HEK293 (cell line): ENCODE measurements at regions not wholly inside any gene's neighbourhood (a gene's known extent, or its start where the extent isn't known, plus 50 kb on each side); places are given as distances from the start of the nearest gene placed in this dataset.

Experiments
- CTCF ChIA-PET: fragments of 350-600 bp; formaldehyde crosslinking; extraction: SDS; loops from one replicate; lab custom pipeline; 2021; ENCODE audit warnings: antibody characterized with exemption; lab: Yijun Ruan, JAX
- POLR2A ChIA-PET: fragments of 300-600 bp; formaldehyde crosslinking; extraction: SDS; loops from one replicate; lab custom pipeline; 2020; ENCODE audit warnings: antibody characterized with exemption, inconsistent platforms; lab: Yijun Ruan, JAX
- H3K27ac ChIP-seq: fragments of 200-500 bp; sonication (Bioruptor generic); 2 replicates; pipeline ENCODE4 v1.5.1; 2014; ENCODE audit warnings: low read depth, low read length, control low read depth, inconsistent platforms; ENCODE audit errors: extremely low read depth
- H3K36me3 ChIP-seq, 2 experiments: fragments of 200-500 bp in 1 of 2; sonication (Bioruptor generic) in 1 of 2; 1 replicate in 1 of 2; 2 replicates in 1 of 2; pipeline ENCODE4 v1.5.1; 2014 to 2017; ENCODE audit warnings: inconsistent platforms in 2 of 2, low read length in 2 of 2; ENCODE audit not compliant: control insufficient read depth in 2 of 2, insufficient read depth in 1 of 2
- H3K4me1 ChIP-seq: fragments of 200-500 bp; sonication (Bioruptor generic); 2 replicates; pipeline ENCODE4 v1.5.1; 2014; ENCODE audit warnings: mild to moderate bottlenecking, low read length, inconsistent platforms; ENCODE audit not compliant: control insufficient read depth, insufficient read depth
- H3K4me3 ChIP-seq: 2 replicates; pipeline ENCODE4 v1.5.1; 2011; ENCODE audit warnings: low read depth, mild to moderate bottlenecking, control low read depth, low read length, moderate library complexity
- H3K9me3 ChIP-seq: fragments of 200-500 bp; sonication (Bioruptor generic); 2 replicates; pipeline ENCODE4 v1.5.1; 2014; ENCODE audit warnings: low read depth, low read length, inconsistent platforms; ENCODE audit not compliant: control insufficient read depth, insufficient read depth
- GLIS1 ChIP-seq: fragments of 450-650 bp; formaldehyde crosslinking; IDR thresholded peaks from 2 replicates; pipeline ENCODE4 v1.5.1; 2016; ENCODE audit warnings: missing biosample characterization, missing genetic modification characterization
- GLIS2 ChIP-seq: fragments of 450-650 bp; formaldehyde crosslinking; IDR thresholded peaks from 2 replicates; pipeline ENCODE4 v1.5.1; 2016; ENCODE audit warnings: missing biosample characterization, missing genetic modification characterization
- IKZF3 ChIP-seq: fragments of 450-650 bp; IDR thresholded peaks from 2 replicates; pipeline ENCODE4 v1.5.0; 2018; ENCODE audit warnings: missing biosample characterization, mild to moderate bottlenecking, missing genetic modification characterization, moderate library complexity
- PRDM4 ChIP-seq: fragments of 450-650 bp; formaldehyde crosslinking; IDR thresholded peaks from 2 replicates; pipeline ENCODE4 v1.5.1; 2017; ENCODE audit warnings: missing biosample characterization, missing genetic modification characterization
- YY2 ChIP-seq: fragments of 450-650 bp; formaldehyde crosslinking; IDR thresholded peaks from 2 replicates; pipeline ENCODE4 v1.5.1; 2016; ENCODE audit warnings: missing biosample characterization, missing genetic modification characterization
- ZBTB49 ChIP-seq: fragments of 450-650 bp; formaldehyde crosslinking; IDR thresholded peaks from 2 replicates; pipeline ENCODE4 v1.5.1; 2016; ENCODE audit warnings: missing biosample characterization, missing genetic modification characterization, low read depth
- ZNF148 ChIP-seq: fragments of 450-650 bp; formaldehyde crosslinking; IDR thresholded peaks from 2 replicates; pipeline ENCODE4 v1.5.0; 2017; ENCODE audit warnings: missing biosample characterization, missing genetic modification characterization, borderline replicate concordance
- ZNF302 ChIP-seq: fragments of 450-650 bp; formaldehyde crosslinking; IDR thresholded peaks from 2 replicates; pipeline ENCODE4 v1.5.1; 2016; ENCODE audit warnings: missing biosample characterization, missing genetic modification characterization, low read depth
- ZNF521 ChIP-seq: fragments of 450-650 bp; formaldehyde crosslinking; IDR thresholded peaks from 2 replicates; pipeline ENCODE4 v1.5.1; 2017; ENCODE audit warnings: missing biosample characterization, mild to moderate bottlenecking, missing genetic modification characterization
- ZNF596 ChIP-seq: fragments of 450-650 bp; IDR thresholded peaks from 2 replicates; pipeline ENCODE4 v1.5.0; 2018; ENCODE audit warnings: missing biosample characterization, mild to moderate bottlenecking, missing genetic modification characterization, moderate library complexity
- ZNF623 ChIP-seq: fragments of 450-650 bp; formaldehyde crosslinking; IDR thresholded peaks from 2 replicates; pipeline ENCODE4 v1.5.1; 2016; ENCODE audit warnings: missing biosample characterization, missing genetic modification characterization
- ZNF629 ChIP-seq: fragments of 450-650 bp; formaldehyde crosslinking; IDR thresholded peaks from 2 replicates; pipeline ENCODE4 v1.5.1; 2017; ENCODE audit warnings: missing biosample characterization, missing genetic modification characterization
- ZNF747 ChIP-seq: fragments of 450-650 bp; formaldehyde crosslinking; IDR thresholded peaks from 2 replicates; pipeline ENCODE4 v1.5.1; 2016; ENCODE audit warnings: missing biosample characterization, missing genetic modification characterization
- TF ChIP-seq, protein P1 (sequence below): fragments of 450-650 bp; formaldehyde crosslinking; IDR thresholded peaks from 2 replicates; pipeline ENCODE4 v1.5.1; 2016; ENCODE audit warnings: missing biosample characterization, missing genetic modification characterization
- TF ChIP-seq, protein P2 (sequence below): fragments of 450-650 bp; formaldehyde crosslinking; IDR thresholded peaks from 2 replicates; pipeline ENCODE4 v1.5.1; 2016; ENCODE audit warnings: missing biosample characterization, missing genetic modification characterization

- TF ChIP-seq ZNF148 (no peak), ZNF629 (tag by site-specific recombination) (no peak), ZNF521 (tag by site-specific recombination) (no peak), ZNF596 (tag by site-specific recombination) (no peak), ZNF302 (no peak)
- TF ChIP-seq, all 188 proteins: peak for 2
Measured at GRCh38 chr4:79241846-79242245, 84.0 kb downstream of the NAA11 start (continued).

GRCh38 chr4:79237851-79238250 is 88.0 kb downstream of the NAA11 start:
- H3K36me3 ChIP-seq = no peaks in the 10 kb centered on the region
- no peak for TF ChIP-seq GLIS1 (tag by site-specific recombination)
- no peak for TF ChIP-seq ZBTB49 (tag by site-specific recombination)
- H3K9me3 ChIP-seq = no peaks in the 10 kb centered on the region
- ChIA-PET POLR2A (no interaction called here), CTCF (interaction anchor here (0.6 kb wide), 1 partner anchor 92 kb away, joined by 3 read pairs; no protein-coding TSS in a partner anchor)
- no peak overlapping the region for H3K27ac ChIP-seq
- H3K4me3 ChIP-seq = no peak overlapping the region
- H3K4me1 ChIP-seq = no peaks in the 10 kb centered on the region

DNA sequence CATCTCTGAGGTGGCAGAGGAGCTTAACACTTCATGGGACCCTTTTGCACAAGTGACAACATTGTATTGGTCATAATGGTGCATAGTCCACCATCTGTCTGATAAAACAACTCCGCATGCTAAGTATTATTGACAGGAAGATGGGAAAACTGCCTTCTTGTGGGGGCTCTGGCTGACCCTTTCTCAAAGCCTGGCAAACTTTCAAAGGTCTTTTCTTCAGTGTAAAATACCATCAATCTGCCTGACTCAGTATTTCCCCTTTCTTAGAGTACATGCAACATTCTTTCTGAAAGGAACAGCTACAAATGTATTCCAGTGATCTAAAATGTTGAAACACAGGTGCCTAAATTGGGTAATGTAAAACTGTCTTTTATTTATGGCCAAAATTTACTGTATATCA is 89.1 kb downstream of the NAA11 start:
- ChIA-PET POLR2A (no interaction called here), CTCF (no interaction called here)
- no peaks in the 10 kb centered on the region for H3K4me1 ChIP-seq

GRCh38 chr4:79235095-79235494 is 90.8 kb downstream of the NAA11 start:
- H3K4me1 ChIP-seq = no peaks in the 10 kb centered on the region
- CTCF ChIA-PET = no interaction called here
- no peaks in the 10 kb centered on the region for H3K9me3 ChIP-seq
- POLR2A ChIA-PET = no interaction called here
- H3K36me3 ChIP-seq = no peaks in the 10 kb centered on the region
- no peak overlapping the region for H3K27ac ChIP-seq
- no peak overlapping the region for H3K4me3 ChIP-seq
- no peak for TF ChIP-seq YY2
- no peak for TF ChIP-seq PRDM4 (tag by site-specific recombination)
- TF ChIP-seq, protein P1, sequence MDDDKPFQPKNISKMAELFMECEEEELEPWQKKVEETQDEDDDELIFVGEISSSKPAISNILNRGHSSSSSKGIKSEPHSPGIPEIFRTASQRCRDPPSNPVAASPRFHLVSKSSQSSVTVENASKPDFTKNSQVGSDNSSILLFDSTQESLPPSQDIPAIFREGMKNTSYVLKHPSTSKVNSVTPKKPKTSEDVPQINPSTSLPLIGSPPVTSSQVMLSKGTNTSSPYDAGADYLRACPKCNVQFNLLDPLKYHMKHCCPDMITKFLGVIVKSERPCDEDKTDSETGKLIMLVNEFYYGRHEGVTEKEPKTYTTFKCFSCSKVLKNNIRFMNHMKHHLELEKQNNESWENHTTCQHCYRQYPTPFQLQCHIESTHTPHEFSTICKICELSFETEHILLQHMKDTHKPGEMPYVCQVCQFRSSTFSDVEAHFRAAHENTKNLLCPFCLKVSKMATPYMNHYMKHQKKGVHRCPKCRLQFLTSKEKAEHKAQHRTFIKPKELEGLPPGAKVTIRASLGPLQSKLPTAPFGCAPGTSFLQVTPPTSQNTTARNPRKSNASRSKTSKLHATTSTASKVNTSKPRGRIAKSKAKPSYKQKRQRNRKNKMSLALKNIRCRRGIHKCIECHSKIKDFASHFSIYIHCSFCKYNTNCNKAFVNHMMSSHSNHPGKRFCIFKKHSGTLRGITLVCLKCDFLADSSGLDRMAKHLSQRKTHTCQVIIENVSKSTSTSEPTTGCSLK (tag by site-specific recombination) = no peak
- TF ChIP-seq, protein P2, sequence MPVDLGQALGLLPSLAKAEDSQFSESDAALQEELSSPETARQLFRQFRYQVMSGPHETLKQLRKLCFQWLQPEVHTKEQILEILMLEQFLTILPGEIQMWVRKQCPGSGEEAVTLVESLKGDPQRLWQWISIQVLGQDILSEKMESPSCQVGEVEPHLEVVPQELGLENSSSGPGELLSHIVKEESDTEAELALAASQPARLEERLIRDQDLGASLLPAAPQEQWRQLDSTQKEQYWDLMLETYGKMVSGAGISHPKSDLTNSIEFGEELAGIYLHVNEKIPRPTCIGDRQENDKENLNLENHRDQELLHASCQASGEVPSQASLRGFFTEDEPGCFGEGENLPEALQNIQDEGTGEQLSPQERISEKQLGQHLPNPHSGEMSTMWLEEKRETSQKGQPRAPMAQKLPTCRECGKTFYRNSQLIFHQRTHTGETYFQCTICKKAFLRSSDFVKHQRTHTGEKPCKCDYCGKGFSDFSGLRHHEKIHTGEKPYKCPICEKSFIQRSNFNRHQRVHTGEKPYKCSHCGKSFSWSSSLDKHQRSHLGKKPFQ (tag by site-specific recombination) = no peak
- no peak for TF ChIP-seq GLIS2
- TF ChIP-seq ZNF747 (tag by site-specific recombination) = no peak

More for the DNA sequence above, 89.1 kb downstream of the NAA11 start:
- Histone ChIP-seq H3K36me3 (no peaks in the 10 kb centered on the region), H3K27ac (no peak overlapping the region)
- TF ChIP-seq ZNF623 (no peak), IKZF3 (tag by site-specific recombination) (no peak)
- TF ChIP-seq, all 188 proteins: peak for 0
- no peaks in the 10 kb centered on the region for H3K9me3 ChIP-seq
- H3K4me3 ChIP-seq = no peak overlapping the region
